ENCODE measurements at regions not wholly inside any gene's neighbourhood (a gene's known extent, or its start where the extent isn't known, plus 50 kb on each side); places are given as distances from the start of the nearest gene placed in this dataset.

DNA sequence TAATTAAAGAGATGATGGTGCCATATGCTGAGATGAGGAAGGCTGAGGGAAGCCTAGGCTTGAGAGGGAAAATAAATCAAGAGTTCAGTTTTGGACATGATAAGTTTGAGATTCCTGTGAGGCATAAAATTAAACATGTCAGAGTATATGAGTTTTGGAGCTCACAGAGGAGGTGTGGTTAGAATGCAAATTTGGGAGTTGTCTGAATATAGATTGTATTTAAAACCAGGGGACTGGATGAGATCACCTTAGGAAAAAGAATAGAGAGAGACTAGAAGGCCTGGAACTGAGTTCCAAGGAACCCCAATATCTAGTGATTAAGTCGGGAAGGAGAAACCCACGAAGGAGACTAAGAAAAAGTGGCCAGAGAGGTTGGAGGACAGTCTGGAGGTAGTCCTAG is 65.5 kb downstream of the FRMPD3 start:
- TF ChIP-seq POLR2AphosphoS5 (IDR thresholded peaks at IDR 0.05; ENCODE audit: low read depth) = no peak
- TF ChIP-seq EZH2phosphoT487 (IDR thresholded peaks at IDR 0.05; ENCODE audit: unreplicated experiment) = no peak
- no peak for TF ChIP-seq EZH2 (IDR thresholded peaks at IDR 0.05; ENCODE audit: low read depth, unreplicated experiment)
- no peak for TF ChIP-seq CTCF (conservative IDR thresholded peaks at IDR 0.05; ENCODE audit: low read depth in 2 of 2)
- no peak for TF ChIP-seq JUNB (IDR thresholded peaks at IDR 0.05; ENCODE audit: unreplicated experiment)
- TF ChIP-seq ZNF331 (CRISPR knock-in tag; IDR thresholded peaks at IDR 0.05; ENCODE audit: low read depth) = no peak
- TF ChIP-seq ETS1 (IDR thresholded peaks at IDR 0.05) = no peak
- TF ChIP-seq, protein P1, sequence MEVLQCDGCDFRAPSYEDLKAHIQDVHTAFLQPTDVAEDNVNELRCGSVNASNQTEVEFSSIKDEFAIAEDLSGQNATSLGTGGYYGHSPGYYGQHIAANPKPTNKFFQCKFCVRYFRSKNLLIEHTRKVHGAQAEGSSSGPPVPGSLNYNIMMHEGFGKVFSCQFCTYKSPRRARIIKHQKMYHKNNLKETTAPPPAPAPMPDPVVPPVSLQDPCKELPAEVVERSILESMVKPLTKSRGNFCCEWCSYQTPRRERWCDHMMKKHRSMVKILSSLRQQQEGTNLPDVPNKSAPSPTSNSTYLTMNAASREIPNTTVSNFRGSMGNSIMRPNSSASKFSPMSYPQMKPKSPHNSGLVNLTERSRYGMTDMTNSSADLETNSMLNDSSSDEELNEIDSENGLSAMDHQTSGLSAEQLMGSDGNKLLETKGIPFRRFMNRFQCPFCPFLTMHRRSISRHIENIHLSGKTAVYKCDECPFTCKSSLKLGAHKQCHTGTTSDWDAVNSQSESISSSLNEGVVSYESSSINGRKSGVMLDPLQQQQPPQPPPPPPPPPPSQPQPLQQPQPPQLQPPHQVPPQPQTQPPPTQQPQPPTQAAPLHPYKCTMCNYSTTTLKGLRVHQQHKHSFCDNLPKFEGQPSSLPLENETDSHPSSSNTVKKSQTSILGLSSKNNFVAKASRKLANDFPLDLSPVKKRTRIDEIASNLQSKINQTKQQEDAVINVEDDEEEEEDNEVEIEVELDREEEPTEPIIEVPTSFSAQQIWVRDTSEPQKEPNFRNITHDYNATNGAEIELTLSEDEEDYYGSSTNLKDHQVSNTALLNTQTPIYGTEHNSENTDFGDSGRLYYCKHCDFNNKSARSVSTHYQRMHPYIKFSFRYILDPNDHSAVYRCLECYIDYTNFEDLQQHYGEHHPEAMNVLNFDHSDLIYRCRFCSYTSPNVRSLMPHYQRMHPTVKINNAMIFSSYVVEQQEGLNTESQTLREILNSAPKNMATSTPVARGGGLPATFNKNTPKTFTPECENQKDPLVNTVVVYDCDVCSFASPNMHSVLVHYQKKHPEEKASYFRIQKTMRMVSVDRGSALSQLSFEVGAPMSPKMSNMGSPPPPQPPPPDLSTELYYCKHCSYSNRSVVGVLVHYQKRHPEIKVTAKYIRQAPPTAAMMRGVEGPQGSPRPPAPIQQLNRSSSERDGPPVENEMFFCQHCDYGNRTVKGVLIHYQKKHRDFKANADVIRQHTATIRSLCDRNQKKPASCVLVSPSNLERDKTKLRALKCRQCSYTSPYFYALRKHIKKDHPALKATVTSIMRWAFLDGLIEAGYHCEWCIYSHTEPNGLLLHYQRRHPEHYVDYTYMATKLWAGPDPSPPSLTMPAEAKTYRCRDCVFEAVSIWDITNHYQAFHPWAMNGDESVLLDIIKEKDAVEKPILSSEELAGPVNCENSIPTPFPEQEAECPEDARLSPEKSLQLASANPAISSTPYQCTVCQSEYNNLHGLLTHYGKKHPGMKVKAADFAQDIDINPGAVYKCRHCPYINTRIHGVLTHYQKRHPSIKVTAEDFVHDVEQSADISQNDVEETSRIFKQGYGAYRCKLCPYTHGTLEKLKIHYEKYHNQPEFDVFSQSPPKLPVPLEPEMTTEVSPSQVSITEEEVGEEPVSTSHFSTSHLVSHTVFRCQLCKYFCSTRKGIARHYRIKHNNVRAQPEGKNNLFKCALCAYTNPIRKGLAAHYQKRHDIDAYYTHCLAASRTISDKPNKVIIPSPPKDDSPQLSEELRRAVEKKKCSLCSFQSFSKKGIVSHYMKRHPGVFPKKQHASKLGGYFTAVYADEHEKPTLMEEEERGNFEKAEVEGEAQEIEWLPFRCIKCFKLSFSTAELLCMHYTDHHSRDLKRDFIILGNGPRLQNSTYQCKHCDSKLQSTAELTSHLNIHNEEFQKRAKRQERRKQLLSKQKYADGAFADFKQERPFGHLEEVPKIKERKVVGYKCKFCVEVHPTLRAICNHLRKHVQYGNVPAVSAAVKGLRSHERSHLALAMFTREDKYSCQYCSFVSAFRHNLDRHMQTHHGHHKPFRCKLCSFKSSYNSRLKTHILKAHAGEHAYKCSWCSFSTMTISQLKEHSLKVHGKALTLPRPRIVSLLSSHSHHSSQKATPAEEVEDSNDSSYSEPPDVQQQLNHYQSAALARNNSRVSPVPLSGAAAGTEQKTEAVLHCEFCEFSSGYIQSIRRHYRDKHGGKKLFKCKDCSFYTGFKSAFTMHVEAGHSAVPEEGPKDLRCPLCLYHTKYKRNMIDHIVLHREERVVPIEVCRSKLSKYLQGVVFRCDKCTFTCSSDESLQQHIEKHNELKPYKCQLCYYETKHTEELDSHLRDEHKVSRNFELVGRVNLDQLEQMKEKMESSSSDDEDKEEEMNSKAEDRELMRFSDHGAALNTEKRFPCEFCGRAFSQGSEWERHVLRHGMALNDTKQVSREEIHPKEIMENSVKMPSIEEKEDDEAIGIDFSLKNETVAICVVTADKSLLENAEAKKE (CRISPR knock-in tag; IDR thresholded peaks at IDR 0.05) = no peak
- TF ChIP-seq ZNF114 (CRISPR knock-in tag; IDR thresholded peaks at IDR 0.05) = no peak
- TF ChIP-seq NANOG (IDR thresholded peaks at IDR 0.05; ENCODE audit: borderline replicate concordance) = no peak
- TF ChIP-seq REST (IDR thresholded peaks at IDR 0.05; ENCODE audit: unreplicated experiment) = no peak
- Histone ChIP-seq H3K9me2 (ENCODE audit: insufficient read depth) (no peaks in the 10 kb centered on the region), H3K4me2 (no peak overlapping the region), H3K4me1 (ENCODE audit: insufficient read depth) (no peaks in the 10 kb centered on the region), H2AFZ (no peak overlapping the region), H4K20me1 (replicated peaks; ENCODE audit: insufficient read depth) (no peaks in the 10 kb centered on the region), H3K27ac (ENCODE audit: low read depth) (no peak overlapping the region), H3K79me2 (replicated peaks; ENCODE audit: insufficient read depth) (no peaks in the 10 kb centered on the region), H3K27me3 (ENCODE audit: insufficient read depth) (no peaks in the 10 kb centered on the region), H3K36me3 (ENCODE audit: insufficient read depth) (no peaks in the 10 kb centered on the region), H3F3A (replicated peaks; ENCODE audit: low read depth) (no peaks in the 10 kb centered on the region), H3K4me3 (no peak overlapping the region)
- Mint-ChIP-seq H3K36me3 (ENCODE audit: low read depth) (no peaks in the 10 kb centered on the region), H3K4me1 (peaks cover 3% of the 10 kb centered on the region; the same call in 2 of the 3 replicates), H3K27ac (no peak overlapping the region), H3K4me3 (no peak overlapping the region), H3K9me3 (no peaks in the 10 kb centered on the region; the same call in 2 of the 3 replicates), H3K27me3 (ENCODE audit: insufficient read depth, low read depth, poor library complexity) (peaks cover 8% of the 10 kb centered on the region)
- DNase-seq (ENCODE audit: low spot score) (no peak), ATAC-seq (no peak)
